ENCODE measurements at regions not wholly inside any gene's neighbourhood (a gene's known extent, or its start where the extent isn't known, plus 50 kb on each side); places are given as distances from the start of the nearest gene placed in this dataset.

DNA sequence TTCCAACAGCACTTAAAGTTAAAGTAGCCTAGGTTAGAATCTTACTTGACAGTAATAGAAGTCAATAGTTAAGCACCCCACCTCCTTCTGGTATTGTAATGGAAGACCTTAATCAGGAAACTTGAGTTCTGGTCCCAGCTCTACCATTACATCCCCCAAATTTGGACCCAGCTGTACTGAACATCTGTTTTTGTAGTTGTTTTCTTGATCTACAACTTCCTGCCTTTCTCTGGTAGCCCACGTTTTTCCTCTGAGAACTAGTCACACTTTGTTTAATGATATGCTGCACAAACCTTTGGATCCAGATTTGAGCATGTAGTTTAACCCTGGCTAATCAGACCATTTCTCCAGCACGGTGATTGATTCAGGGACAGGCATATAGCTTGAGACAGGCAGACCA, 505.0 kb downstream of the HS3ST4 start:
- Histone ChIP-seq H3K4me3 (ENCODE audit: low read depth in 1 of 2, low read length in 2 of 2) (no peak overlapping the region), H3K9me3 (ENCODE audit: insufficient read depth, low read length, severe bottlenecking) (no peaks in the 10 kb centered on the region), H3K4me1 (ENCODE audit: insufficient read depth, low read length) (no peaks in the 10 kb centered on the region; the same call in 1 of the 2 replicates), H3K79me2 (ENCODE audit: insufficient read depth, low read length) (no peaks in the 10 kb centered on the region), H3K9ac (ENCODE audit: low read depth, low read length) (no peak overlapping the region), H2AFZ (ENCODE audit: low read depth, low read length) (no peak overlapping the region), H3K36me3 (ENCODE audit: insufficient read depth, low read length) (no peaks in the 10 kb centered on the region), H4K20me1 (ENCODE audit: insufficient read depth, low read length) (no peaks in the 10 kb centered on the region), H3K27me3 (ENCODE audit: insufficient read depth, low read length, poor library complexity) (peaks cover 22% of the 10 kb centered on the region), H3K27ac (ENCODE audit: low read length) (no peak overlapping the region), H3K4me2 (ENCODE audit: insufficient read depth, low read length) (no peak overlapping the region)
- ATAC-seq (ENCODE audit: insufficient read depth, low read depth) = no peak
- DNase-seq = no peak
- TF ChIP-seq, protein P1, sequence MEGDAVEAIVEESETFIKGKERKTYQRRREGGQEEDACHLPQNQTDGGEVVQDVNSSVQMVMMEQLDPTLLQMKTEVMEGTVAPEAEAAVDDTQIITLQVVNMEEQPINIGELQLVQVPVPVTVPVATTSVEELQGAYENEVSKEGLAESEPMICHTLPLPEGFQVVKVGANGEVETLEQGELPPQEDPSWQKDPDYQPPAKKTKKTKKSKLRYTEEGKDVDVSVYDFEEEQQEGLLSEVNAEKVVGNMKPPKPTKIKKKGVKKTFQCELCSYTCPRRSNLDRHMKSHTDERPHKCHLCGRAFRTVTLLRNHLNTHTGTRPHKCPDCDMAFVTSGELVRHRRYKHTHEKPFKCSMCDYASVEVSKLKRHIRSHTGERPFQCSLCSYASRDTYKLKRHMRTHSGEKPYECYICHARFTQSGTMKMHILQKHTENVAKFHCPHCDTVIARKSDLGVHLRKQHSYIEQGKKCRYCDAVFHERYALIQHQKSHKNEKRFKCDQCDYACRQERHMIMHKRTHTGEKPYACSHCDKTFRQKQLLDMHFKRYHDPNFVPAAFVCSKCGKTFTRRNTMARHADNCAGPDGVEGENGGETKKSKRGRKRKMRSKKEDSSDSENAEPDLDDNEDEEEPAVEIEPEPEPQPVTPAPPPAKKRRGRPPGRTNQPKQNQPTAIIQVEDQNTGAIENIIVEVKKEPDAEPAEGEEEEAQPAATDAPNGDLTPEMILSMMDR (IDR thresholded peaks at IDR 0.05; ENCODE audit: borderline replicate concordance, extremely low read depth, low read length, poor library complexity, severe bottlenecking) = no peak
- no peak for TF ChIP-seq EZH2 (IDR thresholded peaks at IDR 0.05; ENCODE audit: borderline replicate concordance, low read depth, low read length, severe bottlenecking)

DNA sequence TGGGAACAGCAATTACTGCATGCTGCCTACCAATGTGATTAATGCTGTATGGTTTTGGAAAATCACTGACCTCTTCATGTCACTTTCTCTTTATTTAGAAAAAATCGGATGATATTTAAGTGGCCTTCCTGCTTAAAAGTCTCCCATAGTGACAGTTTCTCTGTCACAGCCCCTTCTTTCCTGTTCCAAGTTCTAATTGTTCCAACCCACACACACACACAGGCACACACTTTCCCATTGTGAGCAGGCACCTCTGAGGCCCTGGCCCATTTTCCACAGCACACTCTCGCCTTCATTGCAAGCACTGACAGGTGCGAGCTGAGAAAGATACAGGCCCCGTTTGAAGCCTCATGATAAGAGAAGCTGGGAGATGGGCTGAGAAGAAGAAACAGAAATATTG, 505.9 kb downstream of the HS3ST4 start:
- no peak overlapping the region for H3K9ac ChIP-seq (ENCODE audit: low read depth, low read length)
- no peaks in the 10 kb centered on the region for H3K79me2 ChIP-seq (ENCODE audit: insufficient read depth, low read length)
- H3K4me3 ChIP-seq (ENCODE audit: low read depth in 1 of 2, low read length in 2 of 2) = no peak overlapping the region
- H3K27ac ChIP-seq (ENCODE audit: low read length) = no peak overlapping the region
- H3K27me3 ChIP-seq (ENCODE audit: insufficient read depth, low read length, poor library complexity) = peaks cover 22% of the 10 kb centered on the region
- no peak overlapping the region for H3K4me2 ChIP-seq (ENCODE audit: insufficient read depth, low read length)
- H2AFZ ChIP-seq (ENCODE audit: low read depth, low read length) = no peak overlapping the region
- DNase-seq (no peak), ATAC-seq (ENCODE audit: insufficient read depth, low read depth) (no peak)
- H3K4me1 ChIP-seq (ENCODE audit: insufficient read depth, low read length) = no peaks in the 10 kb centered on the region; the same call in 1 of the 2 replicates
- no peak for TF ChIP-seq EZH2 (IDR thresholded peaks at IDR 0.05; ENCODE audit: borderline replicate concordance, low read depth, low read length, severe bottlenecking)
- no peaks in the 10 kb centered on the region for H4K20me1 ChIP-seq (ENCODE audit: insufficient read depth, low read length)
- no peaks in the 10 kb centered on the region for H3K36me3 ChIP-seq (ENCODE audit: insufficient read depth, low read length)
- no peaks in the 10 kb centered on the region for H3K9me3 ChIP-seq (ENCODE audit: insufficient read depth, low read length, severe bottlenecking)

DNA sequence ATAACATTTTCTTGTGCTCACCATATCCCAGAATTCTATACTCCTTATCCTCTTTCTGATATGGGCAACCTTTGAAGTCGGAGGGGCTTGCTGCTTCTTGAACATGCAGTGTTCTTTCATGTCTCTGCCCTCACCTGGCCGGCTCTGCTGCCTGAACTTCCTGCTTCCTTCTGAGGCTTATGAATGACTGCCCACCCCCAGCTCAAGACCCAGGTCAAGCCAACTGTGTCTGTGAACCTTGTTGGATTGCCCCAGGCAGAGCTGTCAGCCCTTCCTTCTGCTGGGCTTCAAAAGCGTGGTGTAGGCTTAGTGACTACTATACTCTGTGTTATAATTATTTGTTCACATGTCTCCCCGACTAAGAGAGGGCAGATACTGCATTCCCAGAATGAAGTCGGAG, 506.5 kb downstream of the HS3ST4 start:
- Histone ChIP-seq H4K20me1 (ENCODE audit: insufficient read depth, low read length) (no peaks in the 10 kb centered on the region), H3K4me1 (ENCODE audit: insufficient read depth, low read length) (no peaks in the 10 kb centered on the region; the same call in 1 of the 2 replicates), H3K36me3 (ENCODE audit: insufficient read depth, low read length) (no peaks in the 10 kb centered on the region), H3K4me2 (ENCODE audit: insufficient read depth, low read length) (no peak overlapping the region), H3K9ac (ENCODE audit: low read depth, low read length) (no peak overlapping the region), H3K27me3 (ENCODE audit: insufficient read depth, low read length, poor library complexity) (peaks cover 22% of the 10 kb centered on the region), H3K27ac (ENCODE audit: low read length) (no peak overlapping the region), H3K9me3 (ENCODE audit: insufficient read depth, low read length, severe bottlenecking) (no peaks in the 10 kb centered on the region), H3K79me2 (ENCODE audit: insufficient read depth, low read length) (no peaks in the 10 kb centered on the region), H2AFZ (ENCODE audit: low read depth, low read length) (no peak overlapping the region), H3K4me3 (ENCODE audit: low read depth in 1 of 2, low read length in 2 of 2) (no peak overlapping the region)
- ATAC-seq (ENCODE audit: insufficient read depth, low read depth) (no peak), DNase-seq (no peak)
- TF ChIP-seq, protein P1 (IDR thresholded peaks at IDR 0.05; ENCODE audit: borderline replicate concordance, extremely low read depth, low read length, poor library complexity, severe bottlenecking) = no peak
- no peak for TF ChIP-seq EZH2 (IDR thresholded peaks at IDR 0.05; ENCODE audit: borderline replicate concordance, low read depth, low read length, severe bottlenecking)

DNA sequence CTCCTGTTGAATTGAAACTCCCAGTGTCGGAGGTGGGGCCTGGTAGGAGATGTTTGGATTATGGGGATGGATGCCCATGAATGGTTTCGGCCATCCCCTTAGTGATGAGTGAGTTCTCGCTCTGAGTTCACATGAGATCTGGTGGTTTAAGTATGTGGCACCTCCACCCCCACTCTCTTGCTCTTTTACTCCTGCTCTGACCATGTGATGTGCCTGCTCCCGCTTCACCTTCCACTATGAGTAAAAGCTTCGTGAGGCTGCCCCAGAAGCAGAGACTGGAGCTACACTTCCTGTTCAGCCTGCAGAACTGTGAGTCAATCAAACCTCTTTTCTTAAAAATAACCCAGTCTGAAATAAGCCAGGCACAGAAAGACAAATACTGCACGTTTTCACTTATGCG, 512.4 kb downstream of the HS3ST4 start:
- H3K4me3 ChIP-seq (ENCODE audit: low read depth in 1 of 2, low read length in 2 of 2) = no peak overlapping the region
- ATAC-seq (ENCODE audit: insufficient read depth, low read depth) = no peak
- no peak overlapping the region for H3K27ac ChIP-seq (ENCODE audit: low read length)
- no peaks in the 10 kb centered on the region for H3K79me2 ChIP-seq (ENCODE audit: insufficient read depth, low read length)
- no peak overlapping the region for H3K9ac ChIP-seq (ENCODE audit: low read depth, low read length)
- H3K9me3 ChIP-seq (ENCODE audit: insufficient read depth, low read length, severe bottlenecking) = no peaks in the 10 kb centered on the region
- TF ChIP-seq EZH2 (IDR thresholded peaks at IDR 0.05; ENCODE audit: borderline replicate concordance, low read depth, low read length, severe bottlenecking) = no peak
- TF ChIP-seq, protein P1 (IDR thresholded peaks at IDR 0.05; ENCODE audit: borderline replicate concordance, extremely low read depth, low read length, poor library complexity, severe bottlenecking) = no peak
- no peaks in the 10 kb centered on the region for H4K20me1 ChIP-seq (ENCODE audit: insufficient read depth, low read length)
- H2AFZ ChIP-seq (ENCODE audit: low read depth, low read length) = no peak overlapping the region
- H3K27me3 ChIP-seq (ENCODE audit: insufficient read depth, low read length, poor library complexity) = peaks cover 2% of the 10 kb centered on the region
- no peak for DNase-seq
- no peak overlapping the region for H3K4me2 ChIP-seq (ENCODE audit: insufficient read depth, low read length)
- H3K36me3 ChIP-seq (ENCODE audit: insufficient read depth, low read length) = no peaks in the 10 kb centered on the region
- H3K4me1 ChIP-seq (ENCODE audit: insufficient read depth, low read length) = no peaks in the 10 kb centered on the region

All from DND-41 (cell line).